ENCODE measurements at regions not wholly inside any gene's neighbourhood (a gene's known extent, or its start where the extent isn't known, plus 50 kb on each side); places are given as distances from the start of the nearest gene placed in this dataset.

DNA sequence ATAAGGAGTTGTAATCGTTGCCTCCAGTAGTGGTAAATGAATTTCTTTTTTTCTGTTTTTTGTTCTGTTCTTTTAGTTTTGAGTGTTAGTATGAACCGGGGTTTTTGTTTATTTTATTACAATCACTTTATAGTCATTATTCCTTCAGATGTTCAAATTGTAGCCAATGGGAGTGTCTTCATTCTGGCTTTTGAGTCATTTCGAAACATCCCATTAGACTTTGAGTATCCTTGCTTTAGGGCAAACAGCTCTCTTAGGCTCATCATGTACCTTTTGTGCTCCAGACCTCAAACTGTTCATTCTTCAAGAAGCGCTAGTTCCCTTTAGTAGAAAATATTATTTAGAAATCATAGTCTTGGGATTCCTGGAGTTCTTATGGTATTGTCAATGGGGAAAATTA, 54.2 kb upstream of the PAX3 start (continued):
- TF ChIP-seq, protein P1, sequence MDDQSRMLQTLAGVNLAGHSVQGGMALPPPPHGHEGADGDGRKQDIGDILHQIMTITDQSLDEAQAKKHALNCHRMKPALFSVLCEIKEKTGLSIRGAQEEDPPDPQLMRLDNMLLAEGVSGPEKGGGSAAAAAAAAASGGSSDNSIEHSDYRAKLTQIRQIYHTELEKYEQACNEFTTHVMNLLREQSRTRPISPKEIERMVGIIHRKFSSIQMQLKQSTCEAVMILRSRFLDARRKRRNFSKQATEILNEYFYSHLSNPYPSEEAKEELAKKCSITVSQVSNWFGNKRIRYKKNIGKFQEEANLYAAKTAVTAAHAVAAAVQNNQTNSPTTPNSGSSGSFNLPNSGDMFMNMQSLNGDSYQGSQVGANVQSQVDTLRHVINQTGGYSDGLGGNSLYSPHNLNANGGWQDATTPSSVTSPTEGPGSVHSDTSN (IDR thresholded peaks at IDR 0.05; ENCODE audit: insufficient replicate concordance, low read depth, low read length): no peak
- no peak for TF ChIP-seq SREBF1 (IDR thresholded peaks at IDR 0.05; ENCODE audit: low read length)
- no peak for TF ChIP-seq HDAC2 (IDR thresholded peaks at IDR 0.05)
- no peak for TF ChIP-seq ZSCAN29 (IDR thresholded peaks at IDR 0.05)
- TF ChIP-seq SRF (IDR thresholded peaks at IDR 0.05; ENCODE audit: low read depth in 2 of 2, low read length in 2 of 2): no peak
- no peak for TF ChIP-seq PAX8 (IDR thresholded peaks at IDR 0.05)
- no peak for TF ChIP-seq ZNF384 (IDR thresholded peaks at IDR 0.05; ENCODE audit: borderline replicate concordance, low read depth, low read length)
- TF ChIP-seq RCOR1 (conservative IDR thresholded peaks at IDR 0.05; ENCODE audit: low read depth, low read length): no peak
- no peak for TF ChIP-seq CBX3 (IDR thresholded peaks at IDR 0.05; ENCODE audit: borderline replicate concordance, low read depth)
- TF ChIP-seq NFYA (IDR thresholded peaks at IDR 0.05; ENCODE audit: borderline replicate concordance, low read depth, low read length): no peak
- TF ChIP-seq, protein P2, sequence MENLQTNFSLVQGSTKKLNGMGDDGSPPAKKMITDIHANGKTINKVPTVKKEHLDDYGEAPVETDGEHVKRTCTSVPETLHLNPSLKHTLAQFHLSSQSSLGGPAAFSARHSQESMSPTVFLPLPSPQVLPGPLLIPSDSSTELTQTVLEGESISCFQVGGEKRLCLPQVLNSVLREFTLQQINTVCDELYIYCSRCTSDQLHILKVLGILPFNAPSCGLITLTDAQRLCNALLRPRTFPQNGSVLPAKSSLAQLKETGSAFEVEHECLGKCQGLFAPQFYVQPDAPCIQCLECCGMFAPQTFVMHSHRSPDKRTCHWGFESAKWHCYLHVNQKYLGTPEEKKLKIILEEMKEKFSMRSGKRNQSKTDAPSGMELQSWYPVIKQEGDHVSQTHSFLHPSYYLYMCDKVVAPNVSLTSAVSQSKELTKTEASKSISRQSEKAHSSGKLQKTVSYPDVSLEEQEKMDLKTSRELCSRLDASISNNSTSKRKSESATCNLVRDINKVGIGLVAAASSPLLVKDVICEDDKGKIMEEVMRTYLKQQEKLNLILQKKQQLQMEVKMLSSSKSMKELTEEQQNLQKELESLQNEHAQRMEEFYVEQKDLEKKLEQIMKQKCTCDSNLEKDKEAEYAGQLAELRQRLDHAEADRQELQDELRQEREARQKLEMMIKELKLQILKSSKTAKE (IDR thresholded peaks at IDR 0.05; ENCODE audit: low read depth, poor library complexity, severe bottlenecking): no peak
- no peak for TF ChIP-seq ETV6 (conservative IDR thresholded peaks at IDR 0.05 in 1 of 2, IDR thresholded peaks at IDR 0.05 in 1 of 2; ENCODE audit: borderline replicate concordance in 1 of 2, low read depth in 1 of 2)
- no peak for TF ChIP-seq GABPA (IDR thresholded peaks at IDR 0.05; ENCODE audit: low read depth)
- no peak for TF ChIP-seq MEF2B (IDR thresholded peaks at IDR 0.05; ENCODE audit: partially characterized antibody, poor library complexity, severe bottlenecking)
